ENCODE measurements at regions not wholly inside any gene's neighbourhood (a gene's known extent, or its start where the extent isn't known, plus 50 kb on each side); places are given as distances from the start of the nearest gene placed in this dataset.

DNA sequence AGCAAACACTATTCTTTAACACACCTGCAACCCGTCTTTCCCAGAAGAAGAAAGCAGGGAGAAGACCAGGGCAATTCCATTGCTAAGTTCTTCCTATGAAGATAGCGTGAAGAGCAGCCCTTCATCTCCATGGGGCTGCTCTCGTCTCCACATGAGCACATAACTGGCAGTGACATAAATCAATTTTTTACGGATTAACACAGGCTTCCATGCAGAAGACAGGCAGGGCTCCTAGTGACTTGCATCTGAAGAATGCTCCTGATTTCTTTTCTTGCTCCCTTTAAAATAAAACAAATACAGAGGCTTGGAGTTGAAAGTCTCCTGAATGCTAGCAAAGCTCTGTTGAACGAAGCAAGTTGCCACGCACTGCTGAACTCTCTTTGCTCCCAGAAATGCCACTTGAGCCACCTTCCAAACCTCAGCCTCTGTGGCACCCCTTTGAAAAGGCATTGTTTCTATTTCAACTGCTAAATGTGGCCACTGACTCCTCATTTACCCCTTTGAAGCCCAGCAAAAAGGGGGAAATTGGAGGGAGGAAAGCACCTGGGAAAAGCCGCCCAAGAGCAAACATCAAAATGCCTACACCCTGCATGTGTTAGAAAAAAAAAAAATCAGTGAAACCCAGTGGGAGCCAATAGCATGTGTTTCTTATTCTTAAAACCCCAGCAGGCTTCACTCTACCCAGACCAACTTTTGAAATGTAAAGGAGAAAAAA is 383.7 kb downstream of the IDS start:
- H3K36me3 Mint-ChIP-seq (ENCODE audit: insufficient read depth, unreplicated experiment): no peaks in the 10 kb centered on the region
- no peaks in the 10 kb centered on the region for H3K36me3 ChIP-seq (ENCODE audit: control insufficient read depth, insufficient read depth, low read length)
- no peaks in the 10 kb centered on the region for H3K9me3 Mint-ChIP-seq (ENCODE audit: unreplicated experiment)
- H3K4me1 Mint-ChIP-seq (ENCODE audit: low read depth, unreplicated experiment): no peaks in the 10 kb centered on the region
- peaks cover 4% of the 10 kb centered on the region for H3K27me3 Mint-ChIP-seq (ENCODE audit: insufficient read depth, unreplicated experiment)
- intact Hi-C loops (cut with micrococcal nuclease; ENCODE audit: unreplicated experiment): no loop called here
- H3K4me3 ChIP-seq (ENCODE audit: low read depth, low read length): no peak overlapping the region
- TF ChIP-seq, protein P1, sequence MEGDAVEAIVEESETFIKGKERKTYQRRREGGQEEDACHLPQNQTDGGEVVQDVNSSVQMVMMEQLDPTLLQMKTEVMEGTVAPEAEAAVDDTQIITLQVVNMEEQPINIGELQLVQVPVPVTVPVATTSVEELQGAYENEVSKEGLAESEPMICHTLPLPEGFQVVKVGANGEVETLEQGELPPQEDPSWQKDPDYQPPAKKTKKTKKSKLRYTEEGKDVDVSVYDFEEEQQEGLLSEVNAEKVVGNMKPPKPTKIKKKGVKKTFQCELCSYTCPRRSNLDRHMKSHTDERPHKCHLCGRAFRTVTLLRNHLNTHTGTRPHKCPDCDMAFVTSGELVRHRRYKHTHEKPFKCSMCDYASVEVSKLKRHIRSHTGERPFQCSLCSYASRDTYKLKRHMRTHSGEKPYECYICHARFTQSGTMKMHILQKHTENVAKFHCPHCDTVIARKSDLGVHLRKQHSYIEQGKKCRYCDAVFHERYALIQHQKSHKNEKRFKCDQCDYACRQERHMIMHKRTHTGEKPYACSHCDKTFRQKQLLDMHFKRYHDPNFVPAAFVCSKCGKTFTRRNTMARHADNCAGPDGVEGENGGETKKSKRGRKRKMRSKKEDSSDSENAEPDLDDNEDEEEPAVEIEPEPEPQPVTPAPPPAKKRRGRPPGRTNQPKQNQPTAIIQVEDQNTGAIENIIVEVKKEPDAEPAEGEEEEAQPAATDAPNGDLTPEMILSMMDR (IDR thresholded peaks at IDR 0.05; ENCODE audit: insufficient read depth in 1 of 2, low read depth in 1 of 2, low read length in 1 of 2, severe bottlenecking in 1 of 2, unreplicated experiment in 1 of 2): no peak
- BruUV-seq (replicated peaks): no TSS peak
- no peak overlapping the region for H3K4me3 Mint-ChIP-seq (ENCODE audit: unreplicated experiment)
- CTCF ChIA-PET: no interaction called here
- no peak for DNase-seq
- H3K4me1 ChIP-seq: no peaks in the 10 kb centered on the region
- H3K9me3 ChIP-seq: no peaks in the 10 kb centered on the region
- POLR2A ChIA-PET: no interaction called here
- no peak overlapping the region for H3K27ac Mint-ChIP-seq (ENCODE audit: unreplicated experiment)
- no peaks in the 10 kb centered on the region for H3K27me3 ChIP-seq (replicated peaks; ENCODE audit: control insufficient read depth, insufficient read depth, low read length)

DNA sequence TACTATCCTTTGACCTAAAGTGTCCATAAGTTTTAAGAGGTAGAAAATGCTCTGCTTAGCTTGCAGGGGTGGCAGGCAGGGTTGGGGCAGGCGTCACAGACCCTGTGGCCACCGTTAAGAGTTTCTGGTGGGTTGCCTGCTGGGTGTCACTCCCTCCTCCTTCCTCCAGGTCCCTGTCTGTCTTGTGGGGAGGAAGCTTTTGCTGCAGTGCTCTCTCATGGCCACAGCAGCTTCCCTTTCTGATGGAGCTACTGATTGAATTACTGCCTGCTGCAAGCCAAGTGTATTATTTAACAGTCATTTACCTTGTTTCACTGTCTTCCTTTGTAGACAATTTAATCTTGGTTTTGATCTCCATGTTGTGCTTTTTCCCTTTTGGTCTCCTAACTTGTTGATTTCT is 384.6 kb downstream of the IDS start:
- H3K4me3 Mint-ChIP-seq (ENCODE audit: unreplicated experiment): no peak overlapping the region

DNA sequence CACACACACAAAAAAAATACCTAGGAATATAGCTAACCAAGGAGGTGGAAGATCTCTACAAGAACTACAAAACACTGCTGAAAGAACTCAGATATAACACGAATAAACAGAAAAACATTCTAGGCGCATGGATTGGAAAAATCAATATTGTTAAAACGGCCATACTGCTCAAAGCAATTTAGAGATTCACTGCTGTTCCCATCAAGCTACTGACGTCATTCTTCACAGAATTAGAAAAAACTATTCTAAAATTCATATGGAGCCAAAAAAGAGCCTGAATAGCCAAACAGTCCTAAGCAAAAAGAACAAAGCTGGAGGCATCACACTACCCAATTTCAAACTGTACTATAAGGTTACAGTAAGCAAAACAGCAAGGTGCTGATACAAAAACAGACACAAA is 390.2 kb downstream of the IDS start:
- DNase-seq: no peak
- Mint-ChIP-seq H3K9me3 (ENCODE audit: unreplicated experiment) (peaks cover 10% of the 10 kb centered on the region), H3K4me1 (ENCODE audit: low read depth, unreplicated experiment) (no peaks in the 10 kb centered on the region), H3K27ac (ENCODE audit: unreplicated experiment) (no peak overlapping the region), H3K27me3 (ENCODE audit: insufficient read depth, unreplicated experiment) (no peaks in the 10 kb centered on the region), H3K36me3 (ENCODE audit: insufficient read depth, unreplicated experiment) (no peaks in the 10 kb centered on the region), H3K4me3 (ENCODE audit: unreplicated experiment) (no peak overlapping the region)
- TF ChIP-seq, protein P1 (IDR thresholded peaks at IDR 0.05; ENCODE audit: insufficient read depth in 1 of 2, low read depth in 1 of 2, low read length in 1 of 2, severe bottlenecking in 1 of 2, unreplicated experiment in 1 of 2): no peak
- Histone ChIP-seq H3K27me3 (replicated peaks; ENCODE audit: control insufficient read depth, insufficient read depth, low read length) (no peaks in the 10 kb centered on the region), H3K9me3 (no peaks in the 10 kb centered on the region), H3K36me3 (ENCODE audit: control insufficient read depth, insufficient read depth, low read length) (no peaks in the 10 kb centered on the region), H3K4me1 (no peaks in the 10 kb centered on the region), H3K4me3 (ENCODE audit: low read depth, low read length) (no peak overlapping the region)
- no TSS peak for BruUV-seq (replicated peaks)
- POLR2A ChIA-PET: no interaction called here
- CTCF ChIA-PET: no interaction called here
- intact Hi-C loops (cut with micrococcal nuclease; ENCODE audit: unreplicated experiment): no loop called here

More for the DNA sequence above, 384.6 kb downstream of the IDS start:
- Histone ChIP-seq H3K9me3 (no peaks in the 10 kb centered on the region), H3K4me3 (ENCODE audit: low read depth, low read length) (no peak overlapping the region), H3K27me3 (replicated peaks; ENCODE audit: control insufficient read depth, insufficient read depth, low read length) (no peaks in the 10 kb centered on the region), H3K4me1 (no peaks in the 10 kb centered on the region), H3K36me3 (ENCODE audit: control insufficient read depth, insufficient read depth, low read length) (no peaks in the 10 kb centered on the region)
- H3K27me3 Mint-ChIP-seq (ENCODE audit: insufficient read depth, unreplicated experiment): peaks cover 4% of the 10 kb centered on the region
- no peaks in the 10 kb centered on the region for H3K4me1 Mint-ChIP-seq (ENCODE audit: low read depth, unreplicated experiment)
- no TSS peak for BruUV-seq (replicated peaks)
- intact Hi-C loops (cut with micrococcal nuclease; ENCODE audit: unreplicated experiment): no loop called here
- no peaks in the 10 kb centered on the region for H3K36me3 Mint-ChIP-seq (ENCODE audit: insufficient read depth, unreplicated experiment)
- H3K27ac Mint-ChIP-seq (ENCODE audit: unreplicated experiment): no peak overlapping the region
- no peaks in the 10 kb centered on the region for H3K9me3 Mint-ChIP-seq (ENCODE audit: unreplicated experiment)
- ChIA-PET POLR2A (no interaction called here), CTCF (no interaction called here)
- DNase-seq: no peak
- TF ChIP-seq, protein P1 (IDR thresholded peaks at IDR 0.05; ENCODE audit: insufficient read depth in 1 of 2, low read depth in 1 of 2, low read length in 1 of 2, severe bottlenecking in 1 of 2, unreplicated experiment in 1 of 2): no peak
